Sigmoid colon (tissue), 6 donors: ENCODE measurements at regions not wholly inside any gene's neighbourhood (a gene's known extent, or its start where the extent isn't known, plus 50 kb on each side); places are given as distances from the start of the nearest gene placed in this dataset.
"Not testable (repeated sequence)": the region's sequence is repeated elsewhere in the genome, so short reads cannot be mapped to it uniquely, and the experiment has no call there.

Experiments
- DNase-seq: peaks from one replicate; pipeline ENCODE4 v3.0.0-alpha.2; 2019
- H3K27ac ChIP-seq, 4 donors: fragments of 200-600 bp; sonication (generic); one replicate each; pipeline ENCODE4 v1.5.1; 2016 to 2019; ENCODE audit warnings: mild to moderate bottlenecking in 1 of 4
- H3K27me3 ChIP-seq, 3 donors: fragments of 200-600 bp; sonication (generic); one replicate each; pipeline ENCODE4 v1.5.1; 2019; ENCODE audit warnings: mild to moderate bottlenecking in 1 of 3
- H3K36me3 ChIP-seq, 4 donors: fragments of 200-600 bp; sonication (generic); one replicate each; pipeline ENCODE4 v1.5.1; 2016 to 2019
- H3K4me1 ChIP-seq, 4 donors: fragments of 200-600 bp; sonication (generic); one replicate each; pipeline ENCODE4 v1.5.1; 2017 to 2019
- H3K4me3 ChIP-seq, 4 donors: fragments of 200-600 bp; sonication (generic); one replicate each; pipeline ENCODE4 v1.5.1; 2017 to 2019; ENCODE audit warnings: mild to moderate bottlenecking in 2 of 4, moderate library complexity in 1 of 4
- H3K9me3 ChIP-seq, 4 donors: fragments of 200-600 bp in 3 of 4; sonication (generic) in 3 of 4; one replicate each; pipeline versions ENCODE4 v1.5.1 to v1.6.1; 2013 to 2019
- WGBS, 2 donors: extraction: QIAGEN DNeasy Blood & Tissue Kit; methylation state at CpG; one replicate each; pipeline ENCODE4 v1.1.7; 2013; 5-methylcytosine and 5-hydroxymethylcytosine counted together
- intact Hi-C: fragments of 100-400 bp; cut with DNase I; formaldehyde crosslinking; loops from one replicate; pipeline ENCODE4 v1.15.1; 2023
- donor health status: healthy with polysubstance abuse.
- donor health status: healthy.

GRCh38 chr9:62863867-62864266 lies 1674.0 kb downstream of the SPATA31A7 start:
- peaks cover 0 to 23% (median 0%) of the 10 kb centered on the region in 3 donors for H3K27me3 ChIP-seq
- H3K27ac ChIP-seq, H3K36me3 ChIP-seq, H3K9me3 ChIP-seq, DNase-seq, intact Hi-C loops: not testable (repeated sequence)
- peak overlapping the region in 1 of 4 donors; percentile 32 for H3K4me3 ChIP-seq
- 69 to 81% methylated on average over 8 of the region's 8 CpGs for WGBS, 2 donors
- H3K4me1 ChIP-seq: peaks cover 0 to 13% (median 4%) of the 10 kb centered on the region in 4 donors

GRCh38 chr9:62864481-62865469 lies 1674.9 kb downstream of the SPATA31A7 start:
- Histone ChIP-seq H3K27ac (peak overlapping the region in 2 of 4 donors; percentile 30 to 44), H3K4me1 (peaks cover 0 to 13% (median 4%) of the 10 kb centered on the region in 4 donors), H3K27me3 (peaks cover 0 to 23% (median 0%) of the 10 kb centered on the region in 3 donors), H3K4me3 (peak overlapping the region in 3 of 4 donors; percentile 32 to 36 (median 34))
- intact Hi-C loops, H3K9me3 ChIP-seq, H3K36me3 ChIP-seq, DNase-seq: not testable (repeated sequence)
- 21 to 31% methylated on average over 28 of the region's 28 CpGs for WGBS, 2 donors

- H3K27ac ChIP-seq, intact Hi-C loops, H3K36me3 ChIP-seq, H3K4me3 ChIP-seq, H3K9me3 ChIP-seq, H3K27me3 ChIP-seq, H3K4me1 ChIP-seq, DNase-seq: not testable (repeated sequence)
- 74 to 86% methylated on average over 4 of the region's 4 CpGs for WGBS, 2 donors
Observed at GRCh38 chr9:62869061-62869460, 1679.2 kb downstream of the SPATA31A7 start.

GRCh38 chr9:62871765-62872164 lies 1681.9 kb downstream of the SPATA31A7 start:
- H3K9me3 ChIP-seq, H3K27me3 ChIP-seq, intact Hi-C loops, H3K27ac ChIP-seq, H3K36me3 ChIP-seq, DNase-seq, H3K4me3 ChIP-seq, H3K4me1 ChIP-seq: not testable (repeated sequence)
- 72 to 78% methylated on average over 1 of the region's 1 CpG for WGBS, 2 donors

GRCh38 chr9:62874213-62874612 lies 1684.4 kb downstream of the SPATA31A7 start:
- DNase-seq, H3K9me3 ChIP-seq, H3K36me3 ChIP-seq, intact Hi-C loops, H3K4me1 ChIP-seq, H3K27me3 ChIP-seq, H3K4me3 ChIP-seq, H3K27ac ChIP-seq: not testable (repeated sequence)
- WGBS, 2 donors: 80 to 86% methylated on average over 10 of the region's 10 CpGs

- WGBS, 2 donors: 71 to 83% methylated on average over 4 of the region's 4 CpGs
- H3K27ac ChIP-seq, H3K4me3 ChIP-seq, intact Hi-C loops, DNase-seq, H3K27me3 ChIP-seq, H3K9me3 ChIP-seq, H3K4me1 ChIP-seq, H3K36me3 ChIP-seq: not testable (repeated sequence)
Observed at GRCh38 chr9:62874745-62875599, 1685.1 kb downstream of the SPATA31A7 start.

GRCh38 chr9:62877552-62877951 lies 1687.7 kb downstream of the SPATA31A7 start:
- H3K4me1 ChIP-seq, H3K36me3 ChIP-seq, intact Hi-C loops, H3K27me3 ChIP-seq, H3K4me3 ChIP-seq, DNase-seq, H3K27ac ChIP-seq, H3K9me3 ChIP-seq: not testable (repeated sequence)

- 67 to 71% methylated on average over 7 of the region's 7 CpGs for WGBS, 2 donors
- H3K4me1 ChIP-seq, DNase-seq, H3K36me3 ChIP-seq, intact Hi-C loops, H3K4me3 ChIP-seq, H3K27me3 ChIP-seq, H3K9me3 ChIP-seq, H3K27ac ChIP-seq: not testable (repeated sequence)
Observed at GRCh38 chr9:62877987-62878386, 1688.2 kb downstream of the SPATA31A7 start.

GRCh38 chr9:62880453-62880852 lies 1690.6 kb downstream of the SPATA31A7 start:
- H3K9me3 ChIP-seq, DNase-seq, H3K4me1 ChIP-seq, H3K27ac ChIP-seq, H3K27me3 ChIP-seq, H3K4me3 ChIP-seq, H3K36me3 ChIP-seq, intact Hi-C loops: not testable (repeated sequence)
- 78 to 82% methylated on average over 6 of the region's 6 CpGs for WGBS, 2 donors

- H3K27ac ChIP-seq, H3K27me3 ChIP-seq, intact Hi-C loops, H3K36me3 ChIP-seq, H3K4me1 ChIP-seq, H3K4me3 ChIP-seq, H3K9me3 ChIP-seq: not testable (repeated sequence)
- DNase-seq: peak; percentile 55
- 82 to 86% methylated on average over 3 of the region's 3 CpGs for WGBS, 2 donors
Observed at GRCh38 chr9:62880971-62881370, 1691.1 kb downstream of the SPATA31A7 start.

- H3K27ac ChIP-seq, H3K27me3 ChIP-seq, H3K4me3 ChIP-seq, H3K36me3 ChIP-seq, H3K9me3 ChIP-seq, intact Hi-C loops, H3K4me1 ChIP-seq, DNase-seq: not testable (repeated sequence)
- WGBS, 2 donors: 80 to 91% methylated on average over 8 of the region's 8 CpGs
Observed at GRCh38 chr9:62881811-62882210, 1692.0 kb downstream of the SPATA31A7 start.

GRCh38 chr9:62882717-62883116 lies 1692.9 kb downstream of the SPATA31A7 start:
- H3K9me3 ChIP-seq, intact Hi-C loops, H3K36me3 ChIP-seq, H3K27ac ChIP-seq, H3K4me1 ChIP-seq, H3K4me3 ChIP-seq, H3K27me3 ChIP-seq: not testable (repeated sequence)
- peak; percentile 49 for DNase-seq
- 79% methylated on average over 5 of the region's 5 CpGs for WGBS, 2 donors
